Osteoblast (primary cell): ENCODE measurements at regions not wholly inside any gene's neighbourhood (a gene's known extent, or its start where the extent isn't known, plus 50 kb on each side); places are given as distances from the start of the nearest gene placed in this dataset.

Experiments used
- DNase-seq: peaks from one replicate; pipeline ENCODE4 v3.0.0; 2011; ENCODE audit warnings: low spot score, mixed read lengths; ENCODE audit not compliant: insufficient read length; ENCODE audit errors: missing footprints
- H2AFZ ChIP-seq: 2 replicates; pipeline ENCODE4 v1.6.0; 2011; ENCODE audit warnings: mild to moderate bottlenecking, low read length
- H3K27ac ChIP-seq: 2 replicates; pipeline ENCODE4 v1.5.1; 2011; ENCODE audit warnings: mild to moderate bottlenecking, low read depth, low read length, moderate library complexity
- H3K27me3 ChIP-seq: 2 replicates; pipeline ENCODE4 v1.6.0; 2012; ENCODE audit warnings: mild to moderate bottlenecking, control low read depth, inconsistent platforms, low read length, moderate library complexity; ENCODE audit not compliant: insufficient read depth
- H3K36me3 ChIP-seq: 2 replicates; pipeline ENCODE4 v1.5.1; 2011; ENCODE audit warnings: mild to moderate bottlenecking, low read length, control low read depth, moderate library complexity; ENCODE audit not compliant: insufficient read depth
- H3K4me1 ChIP-seq: 2 replicates; pipeline ENCODE4 v1.5.1; 2011; ENCODE audit warnings: mild to moderate bottlenecking, low read length, control low read depth, moderate library complexity; ENCODE audit not compliant: insufficient read depth
- H3K4me2 ChIP-seq: 2 replicates; pipeline ENCODE4 v1.6.0; 2011; ENCODE audit warnings: mild to moderate bottlenecking, low read length; ENCODE audit not compliant: insufficient read depth
- H3K4me3 ChIP-seq: fragments of 200-600 bp; sonication (generic); 3 replicates; pipeline ENCODE4 v1.5.1; 2012; ENCODE audit warnings: mild to moderate bottlenecking, low read length, inconsistent platforms; ENCODE audit not compliant: insufficient read depth
- H3K79me2 ChIP-seq: 2 replicates; pipeline ENCODE4 v1.6.0; 2012; ENCODE audit warnings: mild to moderate bottlenecking, low read length, control low read depth, inconsistent platforms; ENCODE audit not compliant: insufficient read depth
- H3K9me3 ChIP-seq: 2 replicates; pipeline ENCODE4 v1.5.1; 2011; ENCODE audit warnings: low read depth, low read length, control low read depth
- H4K20me1 ChIP-seq: 2 replicates; pipeline ENCODE4 v1.6.0; 2012; ENCODE audit warnings: mild to moderate bottlenecking, low read length, control low read depth; ENCODE audit not compliant: insufficient read depth
- TF ChIP-seq, protein P1 (sequence below): IDR thresholded peaks from 2 replicates; pipeline ENCODE4 v1.5.1; 2011; ENCODE audit warnings: mild to moderate bottlenecking, low read depth, low read length, moderate library complexity; ENCODE audit errors: extremely low read depth

DNA sequence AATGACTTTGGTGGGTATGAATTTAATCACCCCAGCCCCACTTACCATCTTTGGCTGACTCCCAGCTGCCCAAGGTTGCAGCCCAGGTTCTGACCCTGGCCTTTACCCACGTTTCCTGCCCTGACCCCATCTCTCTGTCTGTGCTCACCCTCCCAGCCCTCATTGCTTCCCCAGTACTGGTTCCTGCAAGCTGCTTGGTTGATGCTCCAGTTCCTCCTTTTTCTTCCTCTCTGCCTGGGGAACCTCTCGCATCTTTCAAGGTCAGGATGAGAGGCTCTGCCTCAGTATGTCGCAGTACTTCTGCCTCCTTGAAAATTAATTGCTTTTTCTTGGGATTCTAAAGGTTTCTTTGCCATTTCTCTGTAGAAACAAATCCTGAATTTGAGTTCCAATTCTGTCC lies 263.8 kb upstream of the ZNF32 start:
- TF ChIP-seq, protein P1, sequence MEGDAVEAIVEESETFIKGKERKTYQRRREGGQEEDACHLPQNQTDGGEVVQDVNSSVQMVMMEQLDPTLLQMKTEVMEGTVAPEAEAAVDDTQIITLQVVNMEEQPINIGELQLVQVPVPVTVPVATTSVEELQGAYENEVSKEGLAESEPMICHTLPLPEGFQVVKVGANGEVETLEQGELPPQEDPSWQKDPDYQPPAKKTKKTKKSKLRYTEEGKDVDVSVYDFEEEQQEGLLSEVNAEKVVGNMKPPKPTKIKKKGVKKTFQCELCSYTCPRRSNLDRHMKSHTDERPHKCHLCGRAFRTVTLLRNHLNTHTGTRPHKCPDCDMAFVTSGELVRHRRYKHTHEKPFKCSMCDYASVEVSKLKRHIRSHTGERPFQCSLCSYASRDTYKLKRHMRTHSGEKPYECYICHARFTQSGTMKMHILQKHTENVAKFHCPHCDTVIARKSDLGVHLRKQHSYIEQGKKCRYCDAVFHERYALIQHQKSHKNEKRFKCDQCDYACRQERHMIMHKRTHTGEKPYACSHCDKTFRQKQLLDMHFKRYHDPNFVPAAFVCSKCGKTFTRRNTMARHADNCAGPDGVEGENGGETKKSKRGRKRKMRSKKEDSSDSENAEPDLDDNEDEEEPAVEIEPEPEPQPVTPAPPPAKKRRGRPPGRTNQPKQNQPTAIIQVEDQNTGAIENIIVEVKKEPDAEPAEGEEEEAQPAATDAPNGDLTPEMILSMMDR = no peak
- Histone ChIP-seq H3K4me1 (no peaks in the 10 kb centered on the region), H3K27me3 (no peaks in the 10 kb centered on the region), H3K79me2 (no peaks in the 10 kb centered on the region), H2AFZ (peak overlapping the region; percentile 19), H3K36me3 (no peaks in the 10 kb centered on the region), H3K27ac (no peak overlapping the region), H3K4me2 (no peak overlapping the region), H3K4me3 (no peak overlapping the region), H3K9me3 (no peaks in the 10 kb centered on the region), H4K20me1 (no peaks in the 10 kb centered on the region)
- DNase-seq = no peak

DNA sequence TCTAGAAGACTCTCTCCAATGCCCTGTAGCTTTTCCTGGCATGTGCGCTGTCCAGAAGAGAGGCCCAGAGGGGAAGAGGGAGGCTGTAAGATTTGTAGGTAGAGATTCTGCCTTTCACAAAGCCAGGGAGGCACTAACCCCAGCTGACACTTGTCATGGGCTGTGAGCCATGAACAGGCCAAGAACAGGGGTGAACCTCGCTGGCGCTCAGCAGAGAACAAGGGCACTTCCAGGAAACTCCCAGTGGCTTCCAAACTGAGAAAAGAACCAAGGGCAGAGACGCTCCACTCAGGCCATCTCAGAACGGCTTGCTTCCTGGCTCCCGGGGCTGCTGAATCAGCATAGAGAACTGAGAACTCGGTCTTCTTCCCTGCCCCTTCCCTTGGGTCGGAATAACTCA lies 257.8 kb upstream of the ZNF32 start:
- no peak for DNase-seq
- H3K4me1 ChIP-seq = peaks cover 9% of the 10 kb centered on the region
- no peaks in the 10 kb centered on the region for H3K27me3 ChIP-seq
- TF ChIP-seq, protein P1 = no peak
- no peaks in the 10 kb centered on the region for H3K36me3 ChIP-seq
- H3K27ac ChIP-seq = no peak overlapping the region
- no peak overlapping the region for H3K4me2 ChIP-seq
- no peaks in the 10 kb centered on the region for H4K20me1 ChIP-seq
- H3K4me3 ChIP-seq = no peak overlapping the region
- no peaks in the 10 kb centered on the region for H3K9me3 ChIP-seq
- peak overlapping the region; percentile 83 for H2AFZ ChIP-seq
- no peaks in the 10 kb centered on the region for H3K79me2 ChIP-seq

DNA sequence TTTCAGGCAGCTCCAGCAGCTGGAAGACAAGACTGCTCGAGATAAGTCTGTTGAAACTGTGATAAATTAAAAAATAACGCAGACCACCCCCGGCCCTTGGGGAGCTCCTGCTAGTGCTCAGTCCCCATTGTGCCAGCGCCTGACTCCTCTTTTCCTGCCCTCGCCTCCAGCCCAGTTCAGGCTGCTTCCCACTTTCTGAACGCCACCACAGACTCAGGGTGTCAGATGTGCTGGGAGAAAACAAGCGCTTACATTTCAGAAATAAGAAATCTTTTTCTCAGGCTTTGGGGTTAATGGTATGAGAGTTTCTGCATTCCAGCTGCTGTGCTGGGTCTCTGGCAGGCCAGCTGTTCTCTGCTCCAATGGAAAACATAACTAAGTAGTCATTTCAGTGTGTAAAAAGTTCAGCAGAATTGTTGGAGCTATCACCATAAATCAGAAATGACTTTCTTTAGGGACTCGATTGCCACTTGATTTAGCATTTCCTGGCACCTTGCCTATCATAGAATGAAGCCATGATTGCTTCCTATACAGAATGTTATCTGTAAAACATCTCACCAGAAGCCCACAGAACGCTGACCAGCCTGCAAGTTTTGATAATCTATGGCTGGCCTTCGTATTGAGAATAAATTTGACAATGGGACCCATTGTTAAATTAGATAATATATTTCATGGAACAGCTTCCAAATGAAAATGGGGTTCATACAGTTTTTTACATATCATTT lies 257.0 kb upstream of the ZNF32 start:
- Histone ChIP-seq H3K4me3 (no peak overlapping the region), H4K20me1 (no peaks in the 10 kb centered on the region), H3K4me1 (peaks cover 12% of the 10 kb centered on the region), H2AFZ (peak overlapping the region; percentile 35), H3K27ac (no peak overlapping the region), H3K36me3 (no peaks in the 10 kb centered on the region), H3K9me3 (no peaks in the 10 kb centered on the region), H3K4me2 (no peak overlapping the region), H3K79me2 (no peaks in the 10 kb centered on the region), H3K27me3 (no peaks in the 10 kb centered on the region)
- DNase-seq = no peak
- TF ChIP-seq, protein P1 = no peak

DNA sequence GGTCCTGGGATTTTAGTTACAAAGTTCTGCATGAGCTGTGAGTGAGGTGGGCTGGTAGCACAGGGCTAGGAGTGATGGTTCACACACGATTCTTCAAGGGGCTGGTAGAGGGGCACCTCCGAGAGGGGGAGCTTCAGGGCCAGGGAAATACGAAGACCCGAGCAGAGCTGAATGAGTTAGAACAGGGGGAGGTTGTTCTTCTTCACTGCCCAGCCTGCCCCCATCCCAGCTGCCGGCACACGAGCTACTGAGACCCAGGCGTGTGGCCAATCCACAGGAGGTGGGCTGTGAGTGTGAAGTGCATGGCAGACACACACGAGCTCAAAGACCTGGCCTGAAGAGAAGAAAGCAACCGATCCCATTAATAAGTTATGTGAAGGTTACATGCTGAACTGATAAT lies 256.2 kb upstream of the ZNF32 start:
- Histone ChIP-seq H3K36me3 (no peaks in the 10 kb centered on the region), H3K27ac (no peak overlapping the region), H3K79me2 (no peaks in the 10 kb centered on the region), H3K9me3 (no peaks in the 10 kb centered on the region), H4K20me1 (no peaks in the 10 kb centered on the region), H3K4me2 (no peak overlapping the region), H3K4me3 (no peak overlapping the region), H3K27me3 (no peaks in the 10 kb centered on the region), H3K4me1 (peaks cover 13% of the 10 kb centered on the region), H2AFZ (no peak overlapping the region)
- DNase-seq = no peak
- TF ChIP-seq, protein P1 = no peak
